Dermis blood vessel endothelial cell (primary cell): ENCODE measurements at regions not wholly inside any gene's neighbourhood (a gene's known extent, or its start where the extent isn't known, plus 50 kb on each side); places are given as distances from the start of the nearest gene placed in this dataset.
A peak's percentile ranks its signal among the peaks of the same experiment; 100 is the strongest.
"Not testable (repeated sequence)": the region's sequence is repeated elsewhere in the genome, so short reads cannot be mapped to it uniquely, and the experiment has no call there.

Experiments
- DNase-seq: peaks from one replicate; pipeline ENCODE4 v3.0.0; 2010

DNA sequence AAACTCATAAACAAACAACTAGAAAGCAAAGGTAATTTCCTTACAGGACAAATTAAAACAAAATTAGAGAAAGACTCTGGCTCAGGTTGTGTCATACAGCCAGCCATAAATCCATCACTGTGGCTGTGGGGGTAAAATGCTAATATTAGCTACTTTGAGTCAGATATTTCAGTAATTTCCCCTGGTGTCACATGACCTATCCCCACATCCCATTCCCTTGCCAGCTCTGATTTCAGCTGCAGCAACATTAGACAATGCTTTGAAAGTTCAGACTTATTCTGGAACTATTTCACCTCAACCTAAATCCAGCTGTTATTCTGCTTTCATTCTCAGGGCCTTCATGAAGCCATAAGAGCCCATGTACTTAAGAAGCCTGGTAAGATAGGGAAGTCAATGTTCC is 55.3 kb downstream of the RPL10L start:
- DNase-seq = no peak

DNA sequence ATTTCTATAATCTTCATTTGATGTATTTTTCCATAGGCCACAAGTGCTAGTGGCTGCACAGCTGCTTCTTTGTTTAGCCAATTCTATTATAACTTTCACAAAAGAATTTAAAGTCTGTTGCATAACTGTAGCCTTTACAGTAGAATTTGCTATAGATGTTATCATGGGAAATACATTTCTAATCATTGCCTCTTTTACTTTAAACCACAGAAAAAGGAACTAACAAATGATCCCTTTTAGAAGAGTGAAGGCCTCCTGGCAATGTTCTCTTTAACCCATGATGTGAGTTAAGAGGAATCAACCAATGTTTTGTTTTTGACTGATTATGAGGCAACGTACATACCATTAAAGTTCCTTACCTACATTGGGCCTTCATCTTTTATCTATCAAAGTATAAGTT is 68.8 kb downstream of the RPL10L start:
- DNase-seq = no peak

DNA sequence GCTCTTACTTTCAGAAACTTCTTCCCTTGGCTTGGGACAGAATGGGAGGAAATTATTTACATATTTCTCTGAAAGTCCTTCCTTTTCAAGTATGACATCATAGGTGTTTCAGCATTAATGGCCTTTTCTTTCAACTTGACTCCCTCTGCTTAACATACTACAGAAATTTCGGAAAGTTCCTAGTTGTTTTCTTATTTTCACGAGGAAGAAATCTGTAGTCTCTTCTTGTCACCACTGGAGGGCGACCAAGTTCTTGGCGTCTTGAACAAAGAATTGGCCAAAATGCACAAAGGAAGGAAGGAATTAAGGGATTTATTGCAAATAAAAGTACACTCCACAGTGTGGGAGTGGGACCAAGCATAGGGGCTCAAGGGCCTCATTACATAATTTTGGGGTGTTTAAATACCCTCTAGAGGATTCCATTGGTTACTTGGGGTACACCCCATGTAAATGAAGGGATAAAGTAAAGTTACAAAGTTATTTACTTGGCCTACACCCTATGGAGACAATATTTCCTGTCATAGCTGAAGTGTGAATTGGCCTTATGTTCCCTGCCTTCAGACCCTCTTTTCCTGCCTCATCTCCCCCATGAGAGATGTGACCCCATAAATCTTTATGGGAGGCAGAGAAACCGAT is 70.4 kb downstream of the RPL10L start:
- peak; percentile 18 for DNase-seq

DNA sequence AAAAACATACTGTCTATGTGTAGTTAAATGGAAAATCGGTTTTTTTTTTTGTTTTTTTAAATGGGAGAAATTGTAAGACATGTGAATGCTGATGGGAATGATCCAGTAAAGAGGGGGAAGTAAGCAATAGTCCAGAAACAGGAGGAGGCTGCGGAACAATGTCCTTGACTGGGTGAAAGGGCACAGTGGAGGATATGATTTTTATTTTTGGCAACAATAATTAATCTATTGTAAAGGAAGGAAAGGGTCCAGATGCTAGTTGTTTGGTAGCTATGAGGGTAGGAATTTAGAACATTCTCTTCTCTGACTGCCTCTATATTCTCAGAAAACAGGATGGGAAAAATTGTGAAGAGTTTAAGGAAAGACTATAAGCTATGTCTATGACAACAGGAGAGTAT is 76.6 kb downstream of the RPL10L start:
- DNase-seq = peak; percentile 16

DNA sequence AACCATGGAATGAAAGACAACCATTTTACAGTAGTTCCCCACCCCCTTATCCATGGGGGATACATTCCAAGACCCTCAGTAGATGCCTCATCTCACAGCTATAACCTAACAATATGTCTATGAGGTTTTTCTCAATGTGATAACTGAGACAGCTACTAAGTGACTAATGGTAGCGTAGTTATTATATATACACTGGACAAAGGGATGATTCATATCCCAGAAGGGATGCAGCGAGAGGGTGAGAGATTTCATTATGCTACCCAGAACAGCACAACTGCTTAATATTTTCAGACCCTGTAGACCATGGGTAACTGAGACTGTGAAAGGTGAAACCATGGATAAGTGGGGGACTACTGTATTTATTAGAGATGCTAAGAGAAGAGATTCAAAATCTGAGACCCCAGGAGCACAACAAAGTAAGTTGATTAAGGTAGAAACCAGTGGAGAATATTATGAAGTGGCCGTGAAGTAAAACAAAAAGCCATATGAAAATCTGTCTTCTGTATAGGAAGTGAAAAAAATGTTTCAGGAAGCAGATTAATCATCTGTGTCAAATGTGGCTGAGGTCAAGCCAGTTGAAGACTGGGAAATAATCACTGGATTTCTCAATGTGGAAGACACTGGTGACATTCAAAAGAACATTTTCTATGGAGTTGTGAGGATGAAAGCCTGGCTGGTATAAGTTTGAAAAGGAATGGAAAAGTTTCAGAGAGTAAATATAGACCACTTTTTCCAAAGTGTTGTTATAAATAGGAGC is 77.2 kb downstream of the RPL10L start:
- peak; percentile 25 for DNase-seq

DNA sequence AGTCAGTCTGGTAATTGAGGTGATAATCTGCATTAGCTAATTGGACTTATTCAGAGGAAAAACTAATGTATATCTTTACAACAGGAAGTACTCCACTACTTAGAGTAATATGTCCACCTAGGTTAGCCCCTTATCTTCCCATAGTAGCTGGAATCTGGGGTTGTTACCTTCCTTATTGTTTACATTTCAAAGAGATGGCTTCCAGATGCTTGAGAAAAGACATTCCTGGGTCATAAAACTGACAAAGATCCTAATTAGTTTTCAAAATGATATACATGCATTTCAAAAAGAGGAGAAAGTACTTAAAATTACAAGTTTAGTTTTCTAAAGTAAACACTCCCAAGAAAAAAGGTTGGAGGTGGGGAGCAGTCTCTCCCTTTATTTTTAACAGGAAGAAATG is 78.1 kb downstream of the RPL10L start:
- no peak for DNase-seq

DNA sequence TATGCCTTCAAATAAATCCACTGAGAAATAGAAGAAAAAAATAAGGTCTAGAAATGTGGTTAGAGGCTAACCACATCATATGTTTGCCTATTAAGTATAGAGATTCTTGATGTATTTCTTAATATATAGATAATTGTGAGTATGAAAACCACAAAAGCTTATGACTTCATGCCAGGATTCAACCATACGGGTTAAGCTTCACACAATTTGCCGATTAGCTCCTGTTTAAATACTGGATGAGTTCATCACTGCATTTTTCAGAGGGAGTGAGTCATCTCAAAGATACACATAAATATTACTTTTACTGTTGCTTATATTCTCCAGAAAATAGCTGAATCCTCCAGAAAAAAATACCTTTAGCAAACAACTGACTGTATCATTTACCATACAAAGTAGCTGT is 79.6 kb downstream of the RPL10L start:
- peak; percentile 3 for DNase-seq

DNA sequence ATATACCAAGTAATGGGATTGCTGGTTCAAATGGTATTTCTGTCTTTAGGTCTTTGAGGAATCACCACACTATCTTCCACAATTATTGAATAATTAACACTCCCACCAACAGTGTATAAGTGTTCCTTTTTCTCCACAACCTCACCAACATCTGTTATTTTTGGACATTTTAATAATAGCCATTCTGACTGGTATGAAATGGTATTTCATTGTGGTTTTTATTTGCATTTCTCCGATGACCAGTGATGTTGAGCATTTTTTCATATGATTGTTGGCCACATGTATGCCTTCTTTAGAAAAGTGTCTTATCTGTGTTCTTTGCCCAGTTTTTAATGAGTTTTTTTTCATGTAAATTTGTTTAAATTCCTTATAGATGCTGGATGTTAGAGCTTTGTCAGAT is 83.4 kb downstream of the RPL10L start:
- DNase-seq = not testable (repeated sequence)

DNA sequence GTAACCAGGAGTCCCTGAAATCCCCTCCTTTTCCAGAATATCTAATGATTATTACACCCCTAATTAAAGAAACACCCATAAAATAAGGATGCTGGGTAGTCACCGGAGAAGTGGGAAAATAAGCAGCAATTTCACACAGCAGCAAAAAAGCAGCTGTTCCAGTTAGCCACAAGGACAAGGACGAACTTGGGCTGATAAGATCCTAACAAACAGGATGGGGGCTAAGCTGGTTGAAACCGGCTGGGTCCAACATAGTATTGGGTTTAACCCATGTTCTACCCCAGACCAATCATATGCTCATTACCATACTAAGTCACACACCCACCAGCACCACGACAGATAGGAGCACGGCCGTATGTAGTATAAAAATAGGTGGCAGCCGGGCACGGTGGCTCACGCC is 100.7 kb downstream of the RPL10L start:
- DNase-seq = no peak

DNA sequence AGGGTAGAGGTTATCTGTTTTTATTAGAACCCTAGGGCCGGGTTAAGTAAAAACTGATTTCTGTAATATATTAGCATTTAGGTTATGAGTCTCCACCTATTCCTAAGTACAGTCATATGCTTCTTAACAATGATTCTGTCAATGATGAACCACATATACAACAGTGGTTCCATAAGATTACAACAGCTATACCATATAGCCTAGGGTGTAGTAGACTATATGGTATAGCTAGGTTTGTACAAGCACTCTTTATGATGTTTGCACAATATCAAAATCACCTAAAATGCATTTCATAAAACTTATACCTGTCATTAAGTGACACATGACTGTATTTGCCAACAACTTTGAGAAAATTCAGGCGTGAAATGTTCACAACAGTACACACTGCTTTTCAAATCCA is 110.6 kb downstream of the RPL10L start:
- no peak for DNase-seq

DNA sequence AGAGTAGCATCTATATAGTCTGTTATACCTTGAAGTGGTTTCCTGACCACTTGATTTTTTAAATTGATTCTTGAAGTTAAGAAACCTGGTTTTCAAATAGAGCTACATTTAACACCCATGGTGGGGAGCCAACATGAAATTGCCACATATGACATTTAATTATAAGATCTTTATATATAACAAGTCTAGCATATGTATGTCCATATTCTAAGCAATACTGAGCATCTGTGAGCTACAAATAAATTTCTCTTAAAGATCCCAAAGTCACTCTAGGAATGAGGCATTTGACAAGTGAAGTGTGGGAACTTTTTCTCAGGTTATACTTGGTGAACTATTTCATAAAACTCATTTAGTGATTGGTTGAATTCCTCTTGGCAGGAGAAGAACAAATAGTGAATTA is 132.5 kb downstream of the RPL10L start:
- no peak for DNase-seq

DNA sequence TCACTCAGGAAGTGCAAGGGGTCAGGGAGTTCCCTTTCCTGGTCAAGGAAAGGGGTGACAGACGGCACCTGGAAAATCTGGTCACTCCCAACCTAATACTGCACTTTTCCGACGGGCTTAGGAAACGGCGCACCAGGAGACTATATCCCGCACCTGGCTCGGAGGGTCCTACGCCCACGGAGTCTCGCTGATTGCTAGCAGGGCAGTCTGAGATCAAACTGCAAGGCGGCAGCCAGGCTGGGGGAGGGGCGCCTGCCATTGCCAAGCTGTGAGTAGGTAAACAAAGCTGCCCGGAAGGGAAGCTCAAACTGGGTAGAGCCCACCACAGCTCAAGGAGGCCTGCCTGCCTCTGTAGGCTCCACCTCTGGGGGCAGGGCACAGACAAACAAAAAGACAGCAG is 142.8 kb downstream of the RPL10L start:
- not testable (repeated sequence) for DNase-seq

DNA sequence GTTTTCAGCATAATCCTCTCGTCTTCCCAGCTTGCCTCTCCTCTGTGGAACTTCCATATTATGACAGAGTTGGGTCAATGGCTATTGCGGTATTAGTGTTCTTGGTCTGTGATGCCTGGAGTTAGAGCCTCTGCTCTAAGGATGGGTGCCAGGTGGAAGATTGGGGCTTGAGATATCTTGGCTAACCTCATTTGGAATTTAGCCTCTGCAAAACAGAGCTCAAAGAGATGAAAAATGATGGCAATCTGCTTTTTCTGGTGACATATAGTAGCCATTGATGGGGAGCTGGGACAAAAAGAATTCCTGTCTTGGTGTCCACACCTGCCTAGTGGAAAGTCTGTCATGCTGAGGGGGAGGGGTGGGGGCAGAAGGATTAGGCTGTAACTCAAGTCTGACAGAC is 152.1 kb downstream of the RPL10L start:
- no peak for DNase-seq

DNA sequence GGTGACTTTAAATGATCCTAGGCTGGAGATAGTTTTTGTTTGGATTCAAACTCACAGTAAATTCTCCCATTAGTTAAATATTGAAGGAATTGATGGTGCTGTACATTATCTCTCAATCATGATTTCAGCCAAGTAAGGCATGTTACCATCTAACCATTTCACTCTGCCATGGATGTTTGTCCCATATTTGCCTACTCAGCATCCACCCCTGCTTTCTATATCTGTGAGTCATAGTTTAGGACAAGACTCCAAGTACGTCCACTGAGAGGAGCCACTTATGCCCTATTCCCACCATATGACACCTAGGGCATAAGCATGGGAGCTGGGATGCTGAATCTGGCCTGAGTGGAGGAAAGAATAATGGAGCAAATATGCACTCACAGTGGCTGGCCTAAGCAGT is 155.2 kb downstream of the RPL10L start:
- DNase-seq = no peak

DNA sequence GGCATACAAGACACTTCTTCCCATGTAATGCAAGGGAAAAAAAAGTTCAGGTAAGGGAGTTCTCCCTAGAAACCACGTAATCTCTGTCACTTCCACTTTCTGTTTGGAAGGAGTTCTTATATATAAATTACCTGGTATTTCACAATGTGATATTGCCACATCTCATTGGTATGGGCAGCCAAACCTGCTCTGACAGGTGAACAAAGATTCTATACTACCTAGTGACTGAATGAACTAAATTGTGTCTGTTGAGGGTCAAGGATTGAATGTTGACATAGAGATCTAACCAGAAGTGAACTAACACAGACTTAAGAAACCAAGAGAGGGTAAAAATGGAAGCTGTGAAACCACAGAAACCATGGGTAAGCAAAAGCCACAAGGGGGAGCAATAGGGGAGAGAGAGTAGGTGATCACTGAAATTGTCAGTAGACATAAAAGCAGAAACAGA is 161.3 kb downstream of the RPL10L start:
- DNase-seq = no peak

DNA sequence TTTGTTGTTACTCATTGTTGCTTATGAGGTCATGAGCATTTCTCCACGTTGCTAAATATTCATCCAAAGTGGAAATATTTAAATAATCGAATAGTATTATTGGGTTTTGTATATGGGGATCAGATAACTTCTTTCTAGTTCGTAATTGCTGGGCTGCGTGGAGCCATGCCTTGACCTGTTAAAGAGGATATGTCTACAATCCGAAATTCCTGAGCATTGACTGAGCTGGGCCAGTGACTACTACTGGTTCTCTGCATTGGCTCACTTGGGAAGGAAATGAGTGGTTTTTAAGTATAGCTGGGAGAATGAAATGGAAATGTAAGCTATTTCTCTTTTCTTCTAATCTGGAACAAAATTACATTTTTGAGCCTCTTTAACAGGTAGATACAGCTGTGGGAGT is 163.2 kb downstream of the RPL10L start:
- no peak for DNase-seq

DNA sequence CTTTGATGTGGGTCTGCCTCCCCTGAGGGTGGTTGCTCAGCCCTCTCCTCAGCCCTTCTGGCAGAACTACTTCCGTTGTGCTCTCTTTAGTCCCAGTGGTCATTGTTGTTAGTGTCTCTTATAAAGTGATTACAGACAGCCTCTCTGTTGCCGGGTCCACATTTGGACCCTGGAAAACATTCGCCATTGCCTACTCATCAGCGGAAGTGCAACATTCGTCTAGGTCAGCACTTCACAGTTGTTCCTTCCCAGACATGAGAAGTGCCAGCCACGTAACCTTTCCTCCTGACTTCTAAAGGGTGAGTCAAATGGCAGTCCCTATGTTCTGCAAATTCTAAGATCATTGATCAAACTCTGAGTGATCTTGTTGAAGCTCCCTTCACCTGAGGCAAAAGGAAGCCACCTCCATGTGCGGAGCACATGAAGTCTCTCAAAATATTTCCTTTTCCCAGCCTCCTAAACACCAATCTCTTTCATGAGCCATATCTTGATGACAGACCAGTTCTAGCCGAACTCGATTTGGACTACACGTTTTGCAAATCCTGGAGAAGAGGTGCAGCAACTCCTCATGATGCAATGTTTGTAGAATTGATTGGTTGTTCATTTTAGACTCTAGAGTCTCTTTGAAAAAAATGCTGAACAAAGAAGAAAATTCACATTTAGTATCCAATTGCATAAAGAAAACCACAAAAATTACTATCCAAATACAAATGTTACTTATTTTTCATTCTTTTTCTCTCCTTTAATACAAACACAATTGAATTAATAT is 163.8 kb downstream of the RPL10L start:
- no peak for DNase-seq

DNA sequence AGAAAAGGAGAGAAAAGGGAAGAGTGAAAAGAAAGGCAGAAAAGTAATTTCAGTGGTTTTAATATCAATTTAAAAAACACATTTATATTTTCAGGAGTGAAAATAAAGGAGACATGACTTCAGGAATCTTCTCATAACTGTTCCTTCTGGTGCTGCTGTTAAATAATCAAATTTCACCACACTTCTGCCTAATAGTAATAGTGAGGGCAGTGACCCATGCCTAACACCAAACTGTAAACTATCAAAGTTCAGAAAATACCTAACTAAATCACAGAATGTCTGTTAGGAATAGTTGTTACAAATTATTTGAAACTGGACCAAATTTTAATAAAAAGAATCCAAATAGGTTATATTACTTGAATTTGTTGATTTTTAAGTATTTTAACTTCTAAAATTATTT is 169.4 kb downstream of the RPL10L start:
- DNase-seq = no peak

DNA sequence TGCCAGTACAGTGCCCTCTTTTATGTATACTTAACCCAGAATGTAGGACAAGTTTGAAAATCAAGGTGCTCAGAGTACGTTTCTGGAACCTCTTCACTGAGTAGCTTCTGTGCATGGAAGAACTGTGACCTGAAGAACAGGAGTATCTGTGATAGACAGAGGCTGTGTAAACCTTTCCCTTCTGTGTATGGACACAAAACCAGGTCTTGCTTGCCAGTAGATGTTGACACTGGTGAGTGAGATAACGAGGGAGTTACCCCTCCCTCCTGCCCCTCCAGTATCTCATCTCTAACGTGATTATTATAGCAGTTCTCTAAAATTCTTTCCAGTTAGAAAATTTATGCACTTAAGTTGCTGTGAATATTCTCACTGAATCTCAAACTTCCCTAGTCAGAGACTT is 170.8 kb downstream of the RPL10L start:
- DNase-seq = no peak

DNA sequence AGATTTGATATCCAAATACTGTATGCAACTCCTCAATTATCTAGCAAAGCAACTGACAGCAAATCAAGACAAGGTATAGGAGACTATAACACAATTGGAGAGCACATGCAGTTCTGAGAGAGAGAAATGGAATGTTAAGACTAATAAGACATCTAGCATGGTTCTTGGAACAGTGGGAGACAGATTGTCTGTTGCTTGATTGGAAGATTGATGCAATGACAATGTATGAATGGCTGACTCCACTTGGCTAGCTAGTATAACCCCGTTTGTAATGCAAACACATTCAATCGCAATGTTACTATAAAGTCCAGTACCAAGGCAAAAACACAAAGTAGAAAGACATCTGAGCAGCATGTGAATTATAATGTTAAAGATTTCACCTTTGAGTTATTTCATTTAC is 179.3 kb downstream of the RPL10L start:
- DNase-seq = no peak

DNA sequence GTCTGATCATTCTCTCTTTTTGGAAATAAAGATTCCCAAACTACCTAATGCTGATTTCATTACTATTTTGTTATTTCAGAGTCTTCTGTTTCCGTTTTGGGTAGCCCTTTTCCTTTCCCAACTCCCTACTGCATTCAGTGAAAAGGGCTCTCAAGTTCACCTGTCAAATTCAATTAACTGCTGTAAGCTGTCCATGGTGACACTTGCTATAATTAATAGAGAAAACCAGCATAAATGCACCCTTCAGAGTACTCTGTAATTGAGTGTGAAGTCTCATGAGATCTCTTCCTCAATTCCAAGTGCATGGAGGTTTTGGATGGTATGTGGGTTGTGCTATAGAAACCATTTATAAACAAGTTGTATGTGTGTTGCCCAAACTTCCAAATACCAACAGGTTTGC is 187.2 kb downstream of the RPL10L start:
- DNase-seq = no peak

DNA sequence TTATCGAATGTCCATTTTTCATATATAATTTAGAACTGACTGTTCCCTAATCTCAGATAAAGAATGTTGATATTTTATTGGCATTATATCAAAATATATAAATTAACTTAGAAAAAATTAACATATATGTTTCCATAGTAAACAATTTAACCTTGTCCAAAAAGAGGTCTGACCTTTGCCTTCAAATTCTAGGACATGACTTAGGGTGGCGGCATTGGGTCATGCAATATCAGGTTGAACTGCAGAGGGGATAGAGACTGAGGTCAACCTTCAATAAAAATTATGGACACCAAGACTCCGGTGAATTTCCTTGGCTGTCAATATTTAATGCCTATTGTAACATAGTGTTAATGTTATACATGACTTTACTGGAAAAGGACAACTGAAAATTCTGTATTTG is 199.8 kb downstream of the RPL10L start:
- no peak for DNase-seq

DNA sequence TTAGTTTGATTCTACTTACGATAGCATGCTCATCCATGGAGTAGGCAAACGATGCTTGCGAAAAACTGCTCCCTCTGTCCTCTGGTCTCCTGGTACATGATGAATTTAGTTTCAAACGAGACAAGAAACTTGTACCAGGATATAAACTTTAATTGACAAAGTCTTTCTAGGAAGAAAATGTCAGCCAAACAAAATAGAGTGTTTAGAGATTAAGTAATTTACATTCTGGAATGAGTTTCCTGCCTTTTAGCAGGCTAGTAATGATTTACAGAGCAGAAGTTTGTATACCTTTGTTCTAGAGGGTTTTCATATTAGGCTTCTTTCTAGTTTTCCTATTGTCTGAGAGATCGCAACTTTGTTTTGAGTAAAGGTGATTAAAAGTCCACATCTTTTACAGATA is 206.9 kb downstream of the RPL10L start:
- no peak for DNase-seq

DNA sequence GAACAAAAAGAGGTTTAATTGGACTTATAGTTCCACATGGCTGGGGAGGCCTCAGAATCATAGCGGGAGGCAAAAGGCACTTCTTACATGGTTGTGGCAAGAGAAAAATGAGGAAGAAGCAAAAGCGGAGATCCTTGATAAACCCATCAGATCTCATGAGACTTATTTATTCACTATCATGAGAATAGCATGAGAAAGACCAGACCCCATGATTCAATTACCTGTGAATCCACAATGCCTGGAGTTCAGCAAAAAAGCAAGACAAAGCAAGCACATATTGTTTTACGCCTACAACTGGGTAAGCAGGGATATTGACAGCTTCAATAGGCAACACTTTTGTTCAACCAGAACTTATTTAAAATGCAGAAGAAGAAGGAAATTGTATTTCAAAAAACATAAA is 218.2 kb downstream of the RPL10L start:
- no peak for DNase-seq
